Lung (tissue), 11 donors: ENCODE measurements at regions not wholly inside any gene's neighbourhood (a gene's known extent, or its start where the extent isn't known, plus 50 kb on each side); places are given as distances from the start of the nearest gene placed in this dataset.

ENCODE experiments used
- ATAC-seq: fragments of 200-7000 bp; cut with Tn5 transposase; one replicate; pipeline ENCODE4 v1.9.1; 2020; ENCODE audit warnings: moderate number of reproducible peaks; ENCODE audit not compliant: insufficient read depth, low FRiP score
- DNase-seq, 3 donors: peaks; one replicate each; pipeline ENCODE4 v3.0.0-alpha.2; 2013 to 2017
- H3K27ac ChIP-seq, 2 donors: one replicate each; pipeline ENCODE4 v1.5.1; 2013; ENCODE audit warnings: mild to moderate bottlenecking in 2 of 2, moderate library complexity in 2 of 2, control low read depth in 1 of 2, inconsistent platforms in 1 of 2, low read depth in 1 of 2, low read length in 1 of 2
- H3K27me3 ChIP-seq, 3 donors: one replicate each; pipeline ENCODE4 v1.5.1; 2013; ENCODE audit warnings: low read length in 2 of 3; ENCODE audit not compliant: control insufficient read depth in 3 of 3, insufficient read depth in 3 of 3
- H3K36me3 ChIP-seq, 4 donors: one replicate each; pipeline ENCODE4 v1.5.1; 2013; ENCODE audit warnings: low read length in 4 of 4, mild to moderate bottlenecking in 1 of 4, moderate library complexity in 1 of 4; ENCODE audit not compliant: control insufficient read depth in 4 of 4, insufficient read depth in 4 of 4
- H3K4me1 ChIP-seq, 5 donors: one replicate each; pipeline ENCODE4 v1.5.1; 2013; ENCODE audit warnings: low read length in 5 of 5, mild to moderate bottlenecking in 2 of 5, moderate library complexity in 1 of 5; ENCODE audit not compliant: control insufficient read depth in 5 of 5, insufficient read depth in 5 of 5
- H3K4me3 ChIP-seq: one replicate; pipeline ENCODE4 v1.5.1; 2013; ENCODE audit warnings: mild to moderate bottlenecking, control low read depth, moderate library complexity
- H3K9ac ChIP-seq, 2 donors: one replicate each; pipeline ENCODE4 v1.5.1; 2013; ENCODE audit warnings: low read length in 2 of 2, control low read depth in 1 of 2; ENCODE audit not compliant: insufficient read depth in 1 of 2
- H3K9me3 ChIP-seq, 4 donors: one replicate each; pipeline ENCODE4 v1.5.1; 2013; ENCODE audit warnings: low read length in 3 of 4, mild to moderate bottlenecking in 1 of 4, moderate library complexity in 1 of 4; ENCODE audit not compliant: control insufficient read depth in 4 of 4, insufficient read depth in 3 of 4
- CTCF ChIP-seq: IDR thresholded peaks from 2 replicates; pipeline ENCODE4 v1.5.1; 2012; ENCODE audit warnings: mild to moderate bottlenecking; ENCODE audit errors: control extremely low read depth, extremely low read depth
- WGBS, 2 donors: extraction: QIAGEN DNeasy Blood & Tissue Kit; methylation state at CpG; one replicate each; pipeline ENCODE4 v1.1.7; 2013; 5-methylcytosine and 5-hydroxymethylcytosine counted together
- donor health status: control.
- donor health status: control.
- donor health status: Bipolar disorder and iron deficiency.
- donor health status: healthy.
- donor health status: DM: yes; HTN: yes; CAD: no.

- Histone ChIP-seq H3K4me3 (no peak overlapping the region), H3K4me1 (no peaks in the 10 kb centered on the region), H3K27ac (no peak overlapping the region), H3K27me3 (no peaks in the 10 kb centered on the region), H3K9me3 (no peaks in the 10 kb centered on the region), H3K9ac (no peak overlapping the region), H3K36me3 (no peaks in the 10 kb centered on the region)
- ATAC-seq: no peak
- TF ChIP-seq CTCF: no peak
- 57 to 66% methylated on average over 5 of the region's 5 CpGs for WGBS, 2 donors
- no peak for DNase-seq
Observed at GRCh38 chr5:167503926-167504720, 787.3 kb upstream of the WWC1 start.

GRCh38 chr5:167507463-167508233 is 783.8 kb upstream of the WWC1 start:
- 63 to 73% methylated on average over 4 of the region's 4 CpGs for WGBS, 2 donors
- no peak for TF ChIP-seq CTCF
- no peaks in the 10 kb centered on the region for H3K36me3 ChIP-seq
- H3K4me3 ChIP-seq: no peak overlapping the region
- no peak overlapping the region for H3K27ac ChIP-seq
- H3K9ac ChIP-seq: no peak overlapping the region
- H3K4me1 ChIP-seq: no peaks in the 10 kb centered on the region
- no peaks in the 10 kb centered on the region for H3K27me3 ChIP-seq
- DNase-seq (no peak), ATAC-seq (no peak)
- H3K9me3 ChIP-seq: no peaks in the 10 kb centered on the region

- ATAC-seq (no peak), DNase-seq (no peak)
- WGBS, 2 donors: 94% methylated on average over 3 of the region's 3 CpGs
- H3K9me3 ChIP-seq: no peaks in the 10 kb centered on the region
- no peak overlapping the region for H3K9ac ChIP-seq
- no peak overlapping the region for H3K27ac ChIP-seq
- no peaks in the 10 kb centered on the region for H3K36me3 ChIP-seq
- H3K4me3 ChIP-seq: no peak overlapping the region
- no peak for TF ChIP-seq CTCF
- H3K27me3 ChIP-seq: no peaks in the 10 kb centered on the region
- no peaks in the 10 kb centered on the region for H3K4me1 ChIP-seq
Observed at GRCh38 chr5:167509076-167509475, 782.4 kb upstream of the WWC1 start.
